WI38 (cell line): ENCODE measurements at regions not wholly inside any gene's neighbourhood (a gene's known extent, or its start where the extent isn't known, plus 50 kb on each side); places are given as distances from the start of the nearest gene placed in this dataset.
"Not testable (repeated sequence)": the region's sequence is repeated elsewhere in the genome, so short reads cannot be mapped to it uniquely, and the experiment has no call there.

Experiments used
- H3K4me3 ChIP-seq: 2 replicates; pipeline ENCODE4 v1.5.1; 2011; ENCODE audit warnings: low read depth, mild to moderate bottlenecking, control low read depth, low read length
- TF ChIP-seq, protein P1 (sequence below): IDR thresholded peaks from 2 replicates; pipeline ENCODE4 v1.5.1; 2012; ENCODE audit warnings: low read depth, mild to moderate bottlenecking, control low read depth, low read length

DNA sequence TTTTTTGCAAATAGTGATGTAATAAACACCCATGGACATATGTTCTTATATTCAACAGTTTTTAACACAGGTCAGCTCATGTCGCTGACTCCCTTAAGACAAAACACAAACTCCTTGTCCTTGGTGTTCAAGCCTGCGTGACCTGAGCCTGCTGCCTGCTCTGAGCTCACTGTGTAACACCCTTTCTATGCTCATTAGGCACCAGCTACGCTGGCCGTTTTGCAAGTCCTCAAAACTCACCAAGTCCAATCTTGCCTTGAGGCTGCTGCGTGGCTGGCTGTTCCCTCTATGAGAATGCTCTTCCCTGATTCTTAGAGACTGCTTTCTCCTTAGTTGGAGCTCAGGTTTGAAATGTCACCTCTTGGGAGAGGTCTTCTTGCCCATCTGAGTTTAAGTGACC is 100.5 kb upstream of the GLI2 start:
- H3K4me3 ChIP-seq = no peak overlapping the region
- TF ChIP-seq, protein P1, sequence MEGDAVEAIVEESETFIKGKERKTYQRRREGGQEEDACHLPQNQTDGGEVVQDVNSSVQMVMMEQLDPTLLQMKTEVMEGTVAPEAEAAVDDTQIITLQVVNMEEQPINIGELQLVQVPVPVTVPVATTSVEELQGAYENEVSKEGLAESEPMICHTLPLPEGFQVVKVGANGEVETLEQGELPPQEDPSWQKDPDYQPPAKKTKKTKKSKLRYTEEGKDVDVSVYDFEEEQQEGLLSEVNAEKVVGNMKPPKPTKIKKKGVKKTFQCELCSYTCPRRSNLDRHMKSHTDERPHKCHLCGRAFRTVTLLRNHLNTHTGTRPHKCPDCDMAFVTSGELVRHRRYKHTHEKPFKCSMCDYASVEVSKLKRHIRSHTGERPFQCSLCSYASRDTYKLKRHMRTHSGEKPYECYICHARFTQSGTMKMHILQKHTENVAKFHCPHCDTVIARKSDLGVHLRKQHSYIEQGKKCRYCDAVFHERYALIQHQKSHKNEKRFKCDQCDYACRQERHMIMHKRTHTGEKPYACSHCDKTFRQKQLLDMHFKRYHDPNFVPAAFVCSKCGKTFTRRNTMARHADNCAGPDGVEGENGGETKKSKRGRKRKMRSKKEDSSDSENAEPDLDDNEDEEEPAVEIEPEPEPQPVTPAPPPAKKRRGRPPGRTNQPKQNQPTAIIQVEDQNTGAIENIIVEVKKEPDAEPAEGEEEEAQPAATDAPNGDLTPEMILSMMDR = no peak

DNA sequence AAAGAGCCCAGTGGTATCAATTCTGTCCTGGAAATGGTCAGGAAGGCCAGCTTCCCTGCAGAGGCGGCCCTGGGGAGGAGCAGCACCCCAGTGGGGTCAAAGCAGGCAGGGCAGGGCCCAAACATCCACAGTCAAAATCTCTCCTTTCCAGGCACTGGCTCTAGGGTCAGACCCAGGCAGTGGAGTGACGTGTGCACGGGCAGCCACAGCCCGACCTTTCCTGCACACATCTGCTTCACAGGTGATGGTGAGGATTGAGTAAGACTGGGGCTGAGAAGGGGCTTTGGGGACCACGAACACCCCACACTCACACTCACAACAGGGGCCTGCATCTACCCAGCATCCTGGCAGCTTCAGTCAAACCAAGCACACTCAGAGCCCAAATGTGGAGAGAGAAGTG is 97.8 kb upstream of the GLI2 start:
- no peak overlapping the region for H3K4me3 ChIP-seq
- TF ChIP-seq, protein P1 = no peak

DNA sequence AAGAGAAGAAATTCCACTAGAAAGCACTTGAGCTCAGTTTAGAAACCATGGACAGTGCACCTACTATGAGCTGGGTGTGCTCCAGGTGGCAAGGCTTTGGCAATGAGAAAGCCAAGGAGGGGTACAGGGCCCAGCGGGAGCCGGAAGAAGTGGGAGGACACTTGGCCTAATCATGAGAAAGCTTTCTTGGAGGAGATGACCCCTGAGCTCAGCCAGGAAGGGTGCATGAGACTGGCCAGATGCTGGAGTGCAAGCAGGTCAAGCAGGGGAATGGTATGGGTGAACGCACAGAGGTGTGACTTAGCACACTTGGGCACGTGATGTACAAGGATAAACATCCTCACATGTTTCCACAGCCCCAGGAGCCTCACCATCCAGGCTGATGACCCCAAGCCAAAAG is 97.2 kb upstream of the GLI2 start:
- TF ChIP-seq, protein P1 = no peak
- H3K4me3 ChIP-seq = no peak overlapping the region

DNA sequence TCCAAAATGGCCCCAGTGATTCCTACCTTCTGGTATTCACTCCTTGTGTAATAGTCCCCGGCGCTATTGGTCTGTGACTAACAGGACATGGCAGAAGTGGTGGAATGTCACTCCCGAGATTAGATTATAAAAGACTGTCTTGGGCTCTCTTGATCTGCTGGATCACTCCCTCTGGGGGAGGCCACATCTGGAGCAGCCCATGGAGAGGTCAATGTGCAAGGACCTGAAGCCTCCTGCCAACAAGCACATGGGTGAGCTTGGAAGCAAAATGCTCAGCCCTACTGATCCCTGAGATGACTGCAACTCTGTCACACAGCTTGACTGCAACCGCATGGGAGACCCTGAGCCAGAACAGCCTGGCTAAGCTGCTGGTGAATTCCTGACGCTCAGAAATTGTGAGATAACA is 94.3 kb upstream of the GLI2 start:
- TF ChIP-seq, protein P1 = no peak
- no peak overlapping the region for H3K4me3 ChIP-seq

DNA sequence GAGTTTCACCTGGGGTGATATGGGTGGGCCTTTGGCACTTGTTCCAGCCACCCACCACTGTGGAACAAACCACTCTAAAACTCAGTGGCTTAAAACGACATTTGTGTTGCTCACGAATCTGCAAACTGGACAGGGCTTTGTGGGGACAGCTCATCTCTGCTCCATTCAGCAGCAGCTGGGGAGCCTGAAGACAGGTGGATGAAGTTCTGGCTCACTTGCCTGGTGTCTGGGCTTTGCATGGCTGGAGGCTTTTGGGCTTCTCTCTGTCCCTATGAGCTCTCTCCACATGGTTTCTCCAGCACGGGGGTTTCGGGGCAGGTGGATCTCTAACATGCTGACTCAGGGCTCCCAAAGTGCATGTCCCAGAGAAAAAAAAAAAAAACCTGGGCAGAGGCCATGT is 93.0 kb upstream of the GLI2 start:
- H3K4me3 ChIP-seq = no peak overlapping the region

DNA sequence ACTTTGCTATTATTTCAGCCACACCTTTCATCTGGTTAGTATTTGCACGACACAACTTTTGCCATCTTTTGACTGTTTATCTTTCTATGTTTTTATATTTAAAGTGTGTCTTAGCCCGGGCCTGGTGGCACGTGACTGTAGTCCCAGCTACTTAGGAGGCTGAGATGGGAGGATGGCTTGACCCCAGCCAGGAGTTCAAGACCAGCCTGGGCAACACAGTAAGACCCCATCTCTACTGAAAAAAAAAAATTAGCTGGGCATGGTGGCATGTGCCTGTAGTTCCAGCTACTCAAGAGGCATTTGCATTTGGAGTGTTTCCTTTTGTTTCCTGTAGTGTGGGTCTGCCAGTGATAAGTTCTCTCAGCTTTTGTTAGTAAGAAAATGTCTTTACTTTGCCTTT is 88.7 kb upstream of the GLI2 start:
- TF ChIP-seq, protein P1 = no peak
- H3K4me3 ChIP-seq = no peak overlapping the region

More for the DNA sequence above, 93.0 kb upstream of the GLI2 start:
- TF ChIP-seq, protein P1 = no peak

DNA sequence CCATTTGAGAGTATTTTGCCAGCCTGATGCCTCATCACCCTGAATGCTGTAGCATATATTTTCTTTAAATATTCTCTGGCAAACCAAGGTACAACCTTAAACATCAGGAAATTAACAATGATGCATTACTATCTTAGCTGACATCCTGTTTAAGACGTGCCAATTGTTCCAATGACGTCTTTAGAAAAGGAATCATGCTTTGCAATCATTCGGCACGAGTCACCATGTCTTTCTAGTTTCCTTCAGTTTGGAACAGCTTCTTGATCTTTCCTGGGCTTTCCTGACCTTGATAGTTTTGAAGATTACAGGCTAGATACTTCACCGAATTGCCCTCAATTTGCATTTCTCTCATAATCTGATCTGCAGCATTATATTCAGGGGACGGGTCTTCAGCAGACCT is 88.2 kb upstream of the GLI2 start:
- TF ChIP-seq, protein P1 = no peak
- no peak overlapping the region for H3K4me3 ChIP-seq

DNA sequence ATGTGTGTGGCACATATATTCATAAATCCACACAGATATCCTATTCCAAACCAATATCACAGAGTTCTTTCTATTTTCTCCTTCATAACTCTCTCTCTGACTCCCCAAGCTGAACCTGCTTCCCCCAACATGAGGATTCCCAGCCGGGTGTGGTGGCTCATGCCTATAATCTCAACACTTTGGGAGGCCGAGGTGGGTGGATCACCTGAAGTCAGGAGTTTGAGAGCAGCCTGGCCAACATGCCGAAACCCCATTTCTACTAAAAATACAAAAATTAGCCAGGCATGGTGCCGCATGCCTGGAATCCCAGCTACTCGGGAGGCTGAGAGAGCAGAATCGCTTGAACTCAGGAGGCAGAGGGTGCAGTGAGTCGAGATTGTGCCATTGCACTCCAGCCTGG is 86.3 kb upstream of the GLI2 start:
- not testable (repeated sequence) for H3K4me3 ChIP-seq
